ENCODE measurements at regions not wholly inside any gene's neighbourhood (a gene's known extent, or its start where the extent isn't known, plus 50 kb on each side); places are given as distances from the start of the nearest gene placed in this dataset.
"Not testable (repeated sequence)": the region's sequence is repeated elsewhere in the genome, so short reads cannot be mapped to it uniquely, and the experiment has no call there.

GRCh38 chr17:37828651-37829124, 83.8 kb upstream of the HNF1B start:
- no peak for DNase-seq

DNA sequence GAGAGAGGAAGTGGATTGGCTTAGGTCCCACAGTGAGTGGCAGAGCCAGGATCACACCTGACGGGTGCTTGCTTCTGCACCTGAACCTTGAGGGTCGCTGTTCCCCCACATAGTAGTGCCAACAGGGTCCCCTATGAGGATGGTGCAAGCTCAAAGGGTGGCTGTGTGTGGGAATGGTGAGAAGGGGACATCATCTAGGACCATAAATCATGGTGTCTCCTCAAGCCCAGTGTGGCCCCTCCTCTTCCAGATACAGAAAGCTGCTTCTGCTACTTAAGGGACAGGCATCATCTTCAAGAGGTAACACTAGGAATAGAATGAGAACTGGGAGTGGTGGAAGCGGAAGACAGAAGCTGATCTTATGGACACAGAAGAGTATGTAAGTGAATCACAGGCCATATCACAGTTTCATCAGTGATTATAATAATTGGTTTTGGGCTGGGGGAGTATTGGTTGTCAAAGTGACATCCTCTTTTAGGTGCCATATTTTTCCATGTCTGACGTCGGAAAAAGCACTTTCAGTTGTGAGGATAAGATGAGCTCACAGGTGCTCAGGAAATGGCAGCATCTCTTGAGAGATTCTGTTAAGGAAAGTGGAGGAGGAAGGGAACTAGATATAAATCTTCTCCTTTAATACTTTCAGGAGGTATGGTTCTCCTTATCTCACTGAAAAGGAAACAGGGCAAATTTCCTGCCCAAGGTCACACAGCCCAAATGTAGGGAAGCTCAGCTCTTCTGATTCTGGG, 83.2 kb upstream of the HNF1B start:
- no peak for DNase-seq

DNA sequence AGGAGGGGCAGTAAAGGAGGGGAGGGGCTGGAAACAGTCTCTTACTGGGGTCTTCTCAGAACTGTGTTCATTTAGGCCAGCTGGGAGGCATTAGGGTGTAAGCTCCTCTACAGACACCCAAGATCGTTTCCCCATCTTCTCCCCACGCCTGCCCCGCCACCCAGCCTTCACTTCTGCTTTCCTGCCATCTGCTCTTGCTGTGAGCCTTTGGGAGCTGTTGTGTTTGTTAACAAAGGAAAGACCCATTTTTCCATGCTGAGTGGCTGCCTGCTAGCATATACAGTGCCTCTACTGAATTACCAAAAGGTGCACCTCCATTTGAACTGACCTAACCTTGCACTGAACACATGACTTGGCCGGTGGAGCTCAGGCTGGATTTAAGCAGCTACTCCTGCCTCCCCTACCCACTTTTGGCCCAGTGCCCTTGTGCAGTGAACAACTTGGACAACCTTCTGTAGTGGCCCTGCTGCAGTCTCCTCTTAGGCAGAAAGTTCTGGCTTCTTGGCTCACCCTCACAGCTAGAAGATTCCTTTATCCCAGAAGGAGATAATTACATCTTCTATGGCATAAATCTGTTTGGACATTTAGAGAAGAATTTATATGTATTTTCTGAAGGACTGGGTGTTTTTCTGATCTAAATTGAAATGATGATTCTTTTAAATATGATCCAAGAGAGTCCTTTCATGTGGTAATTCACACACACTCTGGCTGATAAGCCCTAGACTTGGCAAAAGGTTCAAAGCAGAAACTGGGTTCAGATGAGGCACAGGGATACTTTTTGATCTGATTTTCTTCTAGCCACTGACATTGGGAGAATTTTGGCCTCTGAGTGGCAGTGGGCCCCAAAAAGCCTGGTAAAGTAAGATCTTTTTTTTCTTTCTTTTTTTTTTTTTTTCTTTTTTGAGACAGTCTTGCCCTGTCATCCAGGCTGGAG, 81.9 kb upstream of the HNF1B start:
- DNase-seq = no peak

GRCh38 chr17:37825851-37826250, 81.0 kb upstream of the HNF1B start:
- no peak for DNase-seq

DNA sequence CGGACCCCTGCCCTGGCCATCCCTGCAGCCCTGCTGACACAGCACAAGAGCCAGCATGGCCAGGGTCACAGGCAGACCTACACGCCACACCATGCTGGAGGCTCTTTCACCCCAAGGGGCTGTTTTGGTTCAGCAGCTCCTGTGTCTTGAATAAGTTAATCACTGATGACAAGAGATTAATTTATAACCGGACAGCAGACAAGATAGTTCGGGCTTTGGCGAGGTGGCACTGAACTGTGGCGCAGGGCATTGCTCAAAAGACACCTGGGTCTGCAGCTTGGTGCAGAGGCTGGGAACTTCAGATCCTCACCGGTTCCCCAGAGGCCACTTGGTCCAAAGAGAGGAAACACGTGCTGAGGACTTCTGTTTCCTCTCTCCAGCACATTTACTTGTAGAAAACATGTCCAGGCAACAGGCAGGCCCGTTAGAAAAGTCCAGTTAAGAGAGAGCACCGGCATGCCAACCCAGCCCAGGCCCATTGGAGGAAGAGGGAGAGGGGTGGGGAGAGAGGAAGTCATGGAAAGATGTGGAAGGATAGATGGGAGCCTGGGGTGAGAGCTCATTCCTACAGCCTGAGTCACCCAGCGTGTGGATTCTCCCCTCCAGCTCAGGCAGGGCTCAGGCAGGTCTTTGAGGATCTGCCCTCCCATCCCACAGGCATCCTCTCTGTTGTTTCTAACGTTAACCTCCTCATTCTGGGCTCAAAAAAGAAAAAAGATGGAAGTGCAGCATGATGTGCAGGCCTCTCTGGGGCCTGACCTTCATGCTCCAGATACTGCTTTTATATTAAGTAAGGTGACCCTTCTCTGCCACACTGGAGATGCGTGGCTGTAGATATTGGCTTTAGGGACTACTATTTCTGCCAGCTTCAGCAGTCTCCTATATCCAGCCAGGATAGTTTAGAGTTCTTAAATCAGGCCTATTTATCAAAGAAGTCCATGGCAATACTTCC, 80.0 kb upstream of the HNF1B start:
- DNase-seq = no peak

- no peak for DNase-seq
Observed at GRCh38 chr17:37823996-37824395, 79.1 kb upstream of the HNF1B start.

GRCh38 chr17:37820995-37821713, 76.3 kb upstream of the HNF1B start:
- no peak for DNase-seq

DNA sequence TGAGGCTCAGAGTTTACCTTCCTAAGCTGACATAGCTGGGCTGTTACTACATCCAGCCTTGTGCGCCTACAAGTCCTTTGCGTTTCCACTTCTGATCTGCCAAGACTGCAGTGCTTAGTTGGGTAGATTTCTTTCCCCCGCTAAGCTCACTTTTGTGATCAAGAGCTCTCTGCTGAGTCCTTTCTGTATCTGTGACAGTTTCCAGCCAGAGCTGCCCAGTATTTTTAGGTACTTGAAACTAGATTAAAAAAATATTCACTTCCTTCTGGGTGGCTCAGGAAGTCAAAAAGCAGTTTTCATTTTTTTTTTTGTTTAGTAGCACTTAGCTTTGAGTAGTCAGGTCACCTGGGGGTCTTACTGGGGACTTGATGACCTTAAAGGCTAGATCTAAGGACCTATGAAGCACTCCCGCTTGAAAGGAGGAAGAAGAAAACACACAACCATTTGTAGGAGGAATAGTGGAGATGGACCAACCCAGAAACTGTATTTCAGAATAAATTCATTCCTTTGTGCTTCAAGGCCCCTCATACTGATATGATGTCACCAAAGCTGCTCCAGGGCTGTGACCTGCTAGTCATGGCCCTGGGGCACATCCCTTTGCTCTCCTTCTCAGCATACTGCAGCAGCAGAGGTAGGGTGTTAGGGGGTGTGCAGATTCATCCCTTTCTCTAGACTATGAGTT, 75.6 kb upstream of the HNF1B start:
- no peak for DNase-seq

DNA sequence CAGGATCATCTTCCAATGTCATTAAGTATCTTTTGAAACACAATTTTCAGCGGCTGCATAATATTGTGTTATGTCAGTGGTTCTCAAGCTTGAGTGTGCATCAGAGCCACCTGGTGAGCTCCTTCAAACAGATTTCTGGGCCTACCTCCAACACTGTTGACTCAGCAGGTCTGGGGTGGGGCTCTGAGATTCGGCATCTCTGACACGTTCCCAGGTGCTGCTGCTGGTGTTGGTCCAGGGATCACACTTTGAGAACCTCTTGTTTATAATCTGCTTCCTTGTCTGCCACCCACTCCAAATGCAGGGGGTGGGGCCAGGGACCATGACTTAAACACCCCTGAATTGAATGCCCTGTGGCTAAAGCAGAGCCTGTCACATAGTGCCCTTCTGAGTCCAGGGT, 73.8 kb upstream of the HNF1B start:
- no peak for DNase-seq

- no peak for DNase-seq
Observed at GRCh38 chr17:37816950-37817349, 72.1 kb upstream of the HNF1B start.

DNA sequence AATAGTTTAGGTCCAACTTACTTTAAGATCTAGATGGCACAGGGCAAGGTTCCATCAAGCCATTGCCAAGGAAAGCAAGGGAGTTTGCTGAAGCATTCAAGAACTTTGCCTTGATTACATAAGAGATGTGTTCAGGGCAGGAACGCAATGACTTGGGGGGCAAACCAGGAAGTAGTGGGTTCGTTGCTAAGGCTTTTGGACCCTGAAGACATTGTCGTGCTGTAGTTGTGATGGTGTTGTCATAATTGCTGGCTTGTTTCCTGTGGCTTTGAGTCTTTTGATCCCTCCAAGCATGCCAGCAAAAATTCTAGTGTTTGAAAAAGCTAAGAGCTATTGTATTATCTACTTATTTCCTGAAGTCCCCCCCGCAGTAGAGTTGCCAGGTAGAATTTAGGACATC, 70.7 kb upstream of the HNF1B start:
- no peak for DNase-seq

DNA sequence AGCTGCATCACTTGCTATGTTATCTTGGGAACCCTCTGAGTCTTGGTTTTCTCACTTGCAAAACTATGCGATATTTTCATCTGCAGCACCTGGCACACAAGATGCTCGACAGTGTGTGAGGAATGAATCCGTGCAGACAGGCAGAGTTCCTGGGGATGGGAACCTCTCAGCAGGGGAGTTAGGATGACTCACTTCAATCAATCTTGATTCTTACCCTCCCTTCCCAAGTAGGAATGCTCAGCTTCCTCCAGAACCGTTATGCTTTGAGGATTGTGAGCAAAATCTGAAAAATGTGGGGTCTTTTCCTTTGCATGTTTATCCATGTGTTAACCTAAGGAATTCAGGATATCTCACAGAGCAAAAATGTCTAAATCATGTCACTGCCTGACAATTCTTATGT, 68.9 kb upstream of the HNF1B start:
- DNase-seq = no peak

DNA sequence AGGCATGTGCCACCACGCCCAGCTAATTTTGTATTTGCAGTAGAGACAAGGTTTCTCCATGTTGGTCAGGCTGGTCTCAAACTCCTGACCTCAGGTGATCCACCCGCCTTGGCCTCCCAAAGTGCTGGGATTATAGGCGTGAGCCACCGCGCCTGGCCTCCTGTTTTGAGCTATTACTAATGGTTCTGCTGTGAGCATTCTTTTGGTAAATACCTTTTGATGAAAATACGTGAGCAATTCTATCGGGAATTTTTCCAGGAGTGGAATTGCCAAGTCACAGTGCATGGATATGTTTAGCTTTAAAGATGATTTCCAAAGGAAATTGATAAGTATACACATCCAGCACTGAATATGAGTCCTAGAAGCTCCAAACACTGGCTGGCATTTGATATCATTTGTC, 64.0 kb upstream of the HNF1B start:
- DNase-seq = not testable (repeated sequence)

GRCh38 chr17:37802712-37803416, 58.0 kb upstream of the HNF1B start:
- no peak for DNase-seq

- no peak for DNase-seq
Observed at GRCh38 chr17:37802061-37802595, 57.3 kb upstream of the HNF1B start.

DNA sequence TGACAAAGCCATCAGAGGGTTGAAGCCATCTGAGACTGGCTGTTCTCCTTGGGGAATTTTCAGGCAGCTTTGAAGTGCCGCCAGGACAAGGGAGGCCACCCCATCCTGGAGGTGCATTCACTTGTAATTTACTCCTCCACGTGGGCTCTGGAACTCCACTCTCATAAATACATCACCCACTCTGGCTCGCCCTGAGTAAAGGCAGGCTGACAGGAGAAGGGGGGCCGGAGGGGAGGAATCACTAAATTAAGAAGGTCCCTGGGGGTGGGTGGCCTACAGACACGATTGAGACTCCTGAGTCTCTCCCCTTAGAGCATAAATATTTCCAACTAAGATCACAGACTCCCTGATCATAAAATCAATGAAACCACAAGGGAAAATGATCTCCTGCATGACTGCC, 56.3 kb upstream of the HNF1B start:
- no peak for DNase-seq

DNA sequence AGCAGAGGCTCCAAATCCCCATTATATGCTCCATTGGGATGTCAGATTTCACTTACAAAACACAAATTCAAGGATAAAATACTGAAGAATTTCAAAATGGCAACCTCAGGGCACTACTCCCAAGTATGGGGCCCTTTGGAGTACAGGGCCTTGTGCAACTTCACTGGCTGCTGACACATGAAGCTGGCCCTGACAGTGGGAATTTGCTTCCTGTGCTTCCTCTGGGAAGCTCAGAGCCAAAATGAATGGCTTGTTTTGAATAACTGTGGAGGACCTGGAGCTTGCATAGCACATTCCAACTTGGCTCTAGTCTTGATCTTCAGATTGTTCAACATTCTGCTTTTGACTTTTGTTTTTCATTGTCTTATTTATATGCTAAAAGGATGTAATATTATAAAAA, 52.3 kb upstream of the HNF1B start:
- DNase-seq = no peak

- DNase-seq = no peak
Observed at GRCh38 chr17:37796076-37796475, 51.2 kb upstream of the HNF1B start.

Data from activated CD8-positive, alpha-beta memory T cell treated with anti-CD3 and anti-CD28 coated beads, Interleukin-2, amount 50 U/mL, for 4 hours (primary cell).